Calu3 (cell line): ENCODE measurements at regions not wholly inside any gene's neighbourhood (a gene's known extent, or its start where the extent isn't known, plus 50 kb on each side); places are given as distances from the start of the nearest gene placed in this dataset.
"Not testable (repeated sequence)": the region's sequence is repeated elsewhere in the genome, so short reads cannot be mapped to it uniquely, and the experiment has no call there.

Experiments used
- BruUV-seq: library from RNA; stranded (reverse); fragments of 400-500 nt; replicated peaks from 2 replicates; lab custom pipeline; 2021; lab: Mats Ljungman, UMichigan
- CTCF ChIA-PET: fragments of 300-600 bp; sonication (Branson Sonifier 250); formaldehyde crosslinking; loops from one replicate; lab custom pipeline; 2022; ENCODE audit warnings: antibody characterized with exemption; lab: Charles Lee
- DNase-seq: peaks from one replicate; pipeline ENCODE4 v3.0.0; 2022
- H3K27ac Mint-ChIP-seq: one replicate; pipeline ENCODE4 v1.8.0; 2022; ENCODE audit warnings: mixed read lengths; ENCODE audit not compliant: unreplicated experiment
- H3K27me3 Mint-ChIP-seq: one replicate; pipeline ENCODE4 v1.8.0; 2022; ENCODE audit warnings: mixed read lengths; ENCODE audit not compliant: unreplicated experiment
- H3K36me3 Mint-ChIP-seq: one replicate; pipeline ENCODE4 v1.8.0; 2022; ENCODE audit warnings: mild to moderate bottlenecking, moderate library complexity, mixed read lengths; ENCODE audit not compliant: insufficient read depth, unreplicated experiment
- H3K4me1 Mint-ChIP-seq: one replicate; pipeline ENCODE4 v1.8.0; 2022; ENCODE audit warnings: mild to moderate bottlenecking, low read depth, mixed read lengths; ENCODE audit not compliant: unreplicated experiment
- H3K4me3 Mint-ChIP-seq: one replicate; pipeline ENCODE4 v1.8.0; 2022; ENCODE audit warnings: mild to moderate bottlenecking, low read depth, moderate library complexity, mixed read lengths; ENCODE audit not compliant: unreplicated experiment
- H3K9me3 Mint-ChIP-seq: one replicate; pipeline ENCODE4 v1.8.0; 2022; ENCODE audit warnings: low read depth, mixed read lengths; ENCODE audit not compliant: unreplicated experiment
- intact Hi-C: fragments of 100-400 bp; cut with micrococcal nuclease; formaldehyde crosslinking; loops from one replicate; pipeline ENCODE4 v1.10.0; 2022; ENCODE audit not compliant: unreplicated experiment
- TF ChIP-seq, protein P1 (sequence below): fragments of 200-600 bp; IDR thresholded peaks from one replicate; pipeline ENCODE4 v1.8.0; 2022; ENCODE audit warnings: antibody characterized with exemption; ENCODE audit not compliant: unreplicated experiment

DNA sequence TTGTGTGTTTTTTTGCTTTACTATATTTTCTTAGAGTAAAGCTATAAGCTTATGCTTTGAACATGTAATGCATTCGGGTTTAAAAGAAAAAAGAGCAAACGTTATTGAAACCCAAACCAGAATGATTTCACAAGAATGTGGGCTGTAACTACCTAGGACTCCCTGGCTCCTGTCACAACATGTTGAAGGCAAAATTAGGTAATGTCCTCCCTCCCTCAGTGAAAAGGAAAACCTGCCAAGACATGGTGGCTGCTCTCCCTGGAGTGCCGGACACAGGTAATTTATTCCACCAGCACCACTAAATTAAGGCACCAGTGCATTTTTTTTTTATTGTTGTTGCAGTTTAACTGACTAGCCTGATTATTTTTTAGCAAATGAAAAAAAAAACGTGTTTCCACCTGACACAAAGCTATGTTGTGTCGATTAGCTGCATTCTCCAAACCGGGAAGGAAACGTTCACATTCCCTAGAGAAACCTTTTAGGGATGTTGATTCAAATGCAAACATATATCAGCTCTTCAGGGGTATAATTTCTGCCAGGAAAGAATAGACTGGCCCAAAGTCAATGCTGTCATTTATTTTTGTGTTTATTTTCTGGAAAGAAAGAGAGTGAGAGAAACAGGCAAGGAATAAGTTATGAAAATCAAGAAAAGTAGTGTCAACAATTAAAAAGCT lies 134.6 kb downstream of the CCDC34 start:
- Mint-ChIP-seq H3K9me3 (no peaks in the 10 kb centered on the region), H3K4me1 (no peaks in the 10 kb centered on the region), H3K36me3 (no peaks in the 10 kb centered on the region), H3K27me3 (no peaks in the 10 kb centered on the region), H3K4me3 (no peak overlapping the region), H3K27ac (no peak overlapping the region)
- no peak for DNase-seq
- intact Hi-C loops, result no loop called here
- no TSS peak for BruUV-seq
- TF ChIP-seq, protein P1, sequence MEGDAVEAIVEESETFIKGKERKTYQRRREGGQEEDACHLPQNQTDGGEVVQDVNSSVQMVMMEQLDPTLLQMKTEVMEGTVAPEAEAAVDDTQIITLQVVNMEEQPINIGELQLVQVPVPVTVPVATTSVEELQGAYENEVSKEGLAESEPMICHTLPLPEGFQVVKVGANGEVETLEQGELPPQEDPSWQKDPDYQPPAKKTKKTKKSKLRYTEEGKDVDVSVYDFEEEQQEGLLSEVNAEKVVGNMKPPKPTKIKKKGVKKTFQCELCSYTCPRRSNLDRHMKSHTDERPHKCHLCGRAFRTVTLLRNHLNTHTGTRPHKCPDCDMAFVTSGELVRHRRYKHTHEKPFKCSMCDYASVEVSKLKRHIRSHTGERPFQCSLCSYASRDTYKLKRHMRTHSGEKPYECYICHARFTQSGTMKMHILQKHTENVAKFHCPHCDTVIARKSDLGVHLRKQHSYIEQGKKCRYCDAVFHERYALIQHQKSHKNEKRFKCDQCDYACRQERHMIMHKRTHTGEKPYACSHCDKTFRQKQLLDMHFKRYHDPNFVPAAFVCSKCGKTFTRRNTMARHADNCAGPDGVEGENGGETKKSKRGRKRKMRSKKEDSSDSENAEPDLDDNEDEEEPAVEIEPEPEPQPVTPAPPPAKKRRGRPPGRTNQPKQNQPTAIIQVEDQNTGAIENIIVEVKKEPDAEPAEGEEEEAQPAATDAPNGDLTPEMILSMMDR, result no peak
- CTCF ChIA-PET, result no interaction called here

DNA sequence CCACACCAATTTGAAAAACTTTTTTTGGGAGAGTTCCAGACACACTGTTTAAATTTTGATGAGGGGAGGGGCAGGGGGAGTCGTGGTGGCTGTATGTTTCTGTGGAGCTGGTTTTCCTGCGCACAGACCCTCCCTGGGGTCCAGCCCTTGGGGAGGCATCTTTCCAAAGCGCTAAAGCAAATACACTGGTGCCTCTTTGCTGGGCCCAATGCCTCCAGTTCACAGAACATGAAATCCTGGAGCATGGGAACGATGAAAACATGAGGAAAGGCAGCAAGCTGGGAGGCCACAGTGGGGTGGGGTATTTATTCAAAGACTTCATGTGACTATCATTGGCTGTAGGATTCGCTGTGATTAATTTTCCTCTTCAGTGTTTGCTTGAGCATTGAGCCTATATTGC lies 135.3 kb downstream of the CCDC34 start:
- BruUV-seq, result no TSS peak
- Mint-ChIP-seq H3K27ac (no peak overlapping the region), H3K4me3 (no peak overlapping the region), H3K36me3 (no peaks in the 10 kb centered on the region), H3K9me3 (no peaks in the 10 kb centered on the region), H3K4me1 (no peaks in the 10 kb centered on the region), H3K27me3 (no peaks in the 10 kb centered on the region)
- DNase-seq, result no peak
- CTCF ChIA-PET, result no interaction called here
- TF ChIP-seq, protein P1, result no peak
- intact Hi-C loops, result no loop called here

DNA sequence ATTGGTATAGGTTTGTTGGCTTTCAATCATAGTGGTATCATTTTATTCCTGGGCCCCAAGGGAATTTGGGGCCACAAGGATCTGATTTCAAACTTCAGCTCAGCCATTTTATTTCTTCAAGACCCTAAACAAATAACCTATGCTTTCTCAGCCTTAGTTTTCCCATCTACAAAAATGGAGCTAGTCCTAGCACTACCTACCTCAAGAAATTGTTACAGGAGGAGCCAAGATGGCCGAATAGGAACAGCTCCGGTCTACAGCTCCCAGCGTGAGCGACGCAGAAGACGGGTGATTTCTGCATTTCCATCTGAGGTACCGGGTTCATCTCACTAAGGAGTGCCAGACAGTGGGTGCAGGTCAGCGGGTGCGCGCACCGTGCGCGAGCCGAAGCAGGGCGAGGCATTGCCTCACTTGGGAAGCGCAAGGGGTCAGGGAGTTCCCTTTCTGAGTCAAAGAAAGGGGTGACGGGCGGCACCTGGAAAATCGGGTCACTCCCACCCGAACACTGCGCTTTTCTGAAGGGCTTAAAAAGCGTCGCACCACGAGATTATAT lies 143.5 kb downstream of the CCDC34 start:
- H3K27ac Mint-ChIP-seq, DNase-seq, H3K36me3 Mint-ChIP-seq, H3K4me3 Mint-ChIP-seq, H3K9me3 Mint-ChIP-seq, intact Hi-C loops, BruUV-seq, CTCF ChIA-PET, H3K27me3 Mint-ChIP-seq: not testable (repeated sequence)
- peaks cover 16% of the 10 kb centered on the region for H3K4me1 Mint-ChIP-seq

DNA sequence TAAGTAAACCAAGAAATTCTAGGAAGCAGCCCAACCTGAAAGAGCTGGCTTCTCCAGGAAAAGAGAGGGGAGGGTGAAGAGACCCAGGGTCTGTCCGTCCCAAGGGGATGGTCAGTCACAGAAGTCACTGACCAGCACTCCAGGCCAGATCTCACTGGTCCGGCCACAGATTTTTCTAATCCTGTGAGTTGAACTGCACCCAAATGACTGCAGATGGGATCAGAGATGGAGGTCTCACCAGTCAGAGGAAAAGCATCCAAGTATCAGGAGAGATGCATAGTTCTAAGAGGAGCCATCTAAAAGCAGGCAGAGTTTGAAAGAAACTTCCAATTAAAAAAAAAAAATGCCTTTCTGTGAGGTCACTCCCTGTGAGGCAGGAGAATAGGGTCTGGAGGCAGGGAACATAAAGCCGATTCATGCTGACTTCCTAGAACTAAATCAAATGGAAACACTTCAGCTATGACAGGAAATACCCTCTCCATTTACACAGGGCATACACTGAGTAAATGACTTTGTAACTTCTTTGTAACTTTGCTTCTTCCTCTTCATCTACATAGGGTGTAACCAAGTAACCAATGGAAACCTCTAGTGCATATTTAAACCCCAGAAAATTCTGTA lies 144.5 kb downstream of the CCDC34 start:
- no peak for DNase-seq
- BruUV-seq, result no TSS peak
- peaks cover 25% of the 10 kb centered on the region for H3K4me1 Mint-ChIP-seq
- H3K4me3 Mint-ChIP-seq, result no peak overlapping the region
- no peaks in the 10 kb centered on the region for H3K27me3 Mint-ChIP-seq
- H3K27ac Mint-ChIP-seq, result no peak overlapping the region
- intact Hi-C loops, result no loop called here
- CTCF ChIA-PET, result interaction anchor here (1.2 kb wide), 1 partner anchor 9 kb away, joined by 3 read pairs; no protein-coding TSS in a partner anchor
- no peaks in the 10 kb centered on the region for H3K36me3 Mint-ChIP-seq
- H3K9me3 Mint-ChIP-seq, result no peaks in the 10 kb centered on the region
- TF ChIP-seq, protein P1, result no peak
